ENCODE measurements at regions not wholly inside any gene's neighbourhood (a gene's known extent, or its start where the extent isn't known, plus 50 kb on each side); places are given as distances from the start of the nearest gene placed in this dataset.

GRCh38 chr10:130844310-130844709 lies 467.2 kb downstream of the TCERG1L start:
- TF ChIP-seq ETS1 (IDR thresholded peaks at IDR 0.05) = no peak
- TF ChIP-seq CTCF (conservative IDR thresholded peaks at IDR 0.05; ENCODE audit: low read depth in 2 of 2) = no peak
- no peak for TF ChIP-seq POLR2AphosphoS5 (IDR thresholded peaks at IDR 0.05; ENCODE audit: low read depth)
- TF ChIP-seq EZH2 (IDR thresholded peaks at IDR 0.05; ENCODE audit: low read depth, unreplicated experiment) = no peak
- TF ChIP-seq ZNF331 (CRISPR knock-in tag; IDR thresholded peaks at IDR 0.05; ENCODE audit: low read depth) = no peak
- no peak for TF ChIP-seq EZH2phosphoT487 (IDR thresholded peaks at IDR 0.05; ENCODE audit: unreplicated experiment)
- TF ChIP-seq CREB1 (CRISPR knock-in tag; IDR thresholded peaks at IDR 0.05; ENCODE audit: low read depth) = no peak
- TF ChIP-seq REST (IDR thresholded peaks at IDR 0.05; ENCODE audit: unreplicated experiment) = no peak
- no peak for TF ChIP-seq ZNF462 (CRISPR knock-in tag; IDR thresholded peaks at IDR 0.05)
- TF ChIP-seq ZNF114 (CRISPR knock-in tag; IDR thresholded peaks at IDR 0.05) = no peak

All from GM23338 (cell line).